ENCODE measurements at regions not wholly inside any gene's neighbourhood (a gene's known extent, or its start where the extent isn't known, plus 50 kb on each side); places are given as distances from the start of the nearest gene placed in this dataset.
"Not testable (repeated sequence)": the region's sequence is repeated elsewhere in the genome, so short reads cannot be mapped to it uniquely, and the experiment has no call there.

- no peak for DNase-seq
Observed at GRCh38 chr6:77063494-77063893, 399.8 kb downstream of the HTR1B start.

GRCh38 chr6:77055711-77056110, 407.6 kb downstream of the HTR1B start:
- DNase-seq: no peak

- no peak for DNase-seq
Observed at GRCh38 chr6:77040568-77041195, 422.6 kb downstream of the HTR1B start.

- DNase-seq: no peak
Observed at GRCh38 chr6:77038807-77039206, 424.5 kb downstream of the HTR1B start.

GRCh38 chr6:77037439-77037838, 425.9 kb downstream of the HTR1B start:
- DNase-seq: no peak

- no peak for DNase-seq
Observed at GRCh38 chr6:77036400-77036799, 426.9 kb downstream of the HTR1B start.

GRCh38 chr6:77034161-77034560, 429.1 kb downstream of the HTR1B start:
- DNase-seq: no peak

- no peak for DNase-seq
Observed at GRCh38 chr6:77030929-77031674, 432.2 kb downstream of the HTR1B start.

- DNase-seq: no peak
Observed at GRCh38 chr6:77026341-77026740, 436.9 kb downstream of the HTR1B start.

- DNase-seq: no peak
Observed at GRCh38 chr6:77025736-77026223, 437.5 kb downstream of the HTR1B start.

GRCh38 chr6:77021778-77022177, 441.5 kb downstream of the HTR1B start:
- DNase-seq: no peak

GRCh38 chr6:77021232-77021631, 442.1 kb downstream of the HTR1B start:
- DNase-seq: no peak

GRCh38 chr6:77019081-77019480, 444.2 kb downstream of the HTR1B start:
- no peak for DNase-seq

- no peak for DNase-seq
Observed at GRCh38 chr6:77017537-77017936, 445.8 kb downstream of the HTR1B start.

GRCh38 chr6:77015350-77015749, 447.9 kb downstream of the HTR1B start:
- no peak for DNase-seq

GRCh38 chr6:77011929-77012545, 451.3 kb downstream of the HTR1B start:
- DNase-seq: no peak

GRCh38 chr6:77010931-77011542, 452.3 kb downstream of the HTR1B start:
- DNase-seq: no peak

- DNase-seq: no peak
Observed at GRCh38 chr6:76992553-76992952, 470.7 kb downstream of the HTR1B start.

GRCh38 chr6:76984572-76984971, 478.7 kb downstream of the HTR1B start:
- no peak for DNase-seq

GRCh38 chr6:76982476-76983199, 480.7 kb downstream of the HTR1B start:
- DNase-seq: no peak

- DNase-seq: no peak
Observed at GRCh38 chr6:76972474-76972873, 490.8 kb downstream of the HTR1B start.

GRCh38 chr6:76959177-76959576, 504.1 kb downstream of the HTR1B start:
- not testable (repeated sequence) for DNase-seq

Data from left hindlimb (tissue), 1 donor.